ENCODE measurements at regions not wholly inside any gene's neighbourhood (a gene's known extent, or its start where the extent isn't known, plus 50 kb on each side); places are given as distances from the start of the nearest gene placed in this dataset.

DNA sequence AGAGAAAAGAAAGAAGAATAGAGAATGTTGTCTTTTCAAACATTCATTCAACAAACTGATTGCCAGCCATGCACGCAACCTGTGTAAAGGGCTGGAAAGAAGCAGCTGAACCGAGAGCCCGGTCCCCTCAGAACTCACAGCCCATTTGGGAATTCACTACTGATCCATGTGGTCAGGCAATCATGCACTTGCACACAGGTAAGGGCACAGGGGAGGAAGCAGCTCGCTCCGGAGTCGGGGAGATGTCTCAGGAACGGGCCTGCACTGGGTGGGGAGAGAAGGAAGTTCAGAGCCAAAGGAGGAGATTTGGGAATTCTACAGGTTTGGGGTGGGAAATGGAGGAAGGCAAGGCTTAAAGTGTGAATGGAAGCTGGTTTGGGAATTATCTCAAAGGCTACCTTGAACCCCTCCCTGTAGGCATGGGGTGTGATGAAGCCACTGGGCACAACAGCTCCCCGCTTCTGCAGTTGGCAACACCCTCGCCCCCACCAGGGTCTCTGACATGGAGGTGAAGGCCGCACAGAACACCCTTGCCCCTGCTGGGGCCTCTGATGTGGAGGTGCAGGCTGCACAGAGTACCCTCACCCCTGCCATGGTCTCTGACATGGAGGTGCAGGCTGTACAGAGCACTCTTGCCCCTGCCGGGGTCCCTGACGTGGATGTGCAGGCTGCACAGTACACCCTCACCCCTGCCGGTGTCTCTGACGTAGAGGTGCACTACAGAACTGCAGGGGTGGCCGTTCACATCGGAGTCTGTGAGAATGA is 194.4 kb upstream of the RNF32 start:
- no peaks in the 10 kb centered on the region for H3K79me2 ChIP-seq (ENCODE audit: insufficient read depth, low read length)
- H3K36me3 ChIP-seq (ENCODE audit: low read length) = no peaks in the 10 kb centered on the region
- no peak overlapping the region for H3K4me2 ChIP-seq (ENCODE audit: low read depth, low read length, poor library complexity, severe bottlenecking)

GRCh38 chr7:156442516-156442915 is 198.1 kb upstream of the RNF32 start:
- Histone ChIP-seq H3K79me2 (ENCODE audit: insufficient read depth, low read length) (no peaks in the 10 kb centered on the region), H3K9me2 (replicated peaks; ENCODE audit: insufficient read depth, low read length) (no peaks in the 10 kb centered on the region), H2AFZ (ENCODE audit: low read depth, low read length, severe bottlenecking) (no peak overlapping the region), H3K27ac (ENCODE audit: low read depth, low read length) (no peak overlapping the region), H3K9ac (ENCODE audit: low read length) (no peak overlapping the region), H3K27me3 (ENCODE audit: low read length) (no peaks in the 10 kb centered on the region), H3K4me3 (ENCODE audit: insufficient read depth, low read length, poor library complexity, severe bottlenecking) (no peak overlapping the region), H3K9me3 (ENCODE audit: insufficient read depth, low read length) (no peaks in the 10 kb centered on the region), H4K20me1 (ENCODE audit: low read depth, low read length) (no peaks in the 10 kb centered on the region), H3F3A (ENCODE audit: insufficient read depth) (no peaks in the 10 kb centered on the region), H3K4me2 (ENCODE audit: low read depth, low read length, poor library complexity, severe bottlenecking) (no peak overlapping the region), H3K36me3 (ENCODE audit: low read length) (no peaks in the 10 kb centered on the region)
- TF ChIP-seq EZH2phosphoT487 (conservative IDR thresholded peaks at IDR 0.05; ENCODE audit: low read length) (no peak), CTCF (IDR thresholded peaks at IDR 0.05; ENCODE audit: insufficient read depth, low read length, poor library complexity, severe bottlenecking) (no peak)

More for the DNA sequence above, 194.4 kb upstream of the RNF32 start:
- no peaks in the 10 kb centered on the region for H3K9me2 ChIP-seq (replicated peaks; ENCODE audit: insufficient read depth, low read length)
- H3K27ac ChIP-seq (ENCODE audit: low read depth, low read length) = no peak overlapping the region
- TF ChIP-seq CTCF (IDR thresholded peaks at IDR 0.05; ENCODE audit: insufficient read depth, low read length, poor library complexity, severe bottlenecking) (no peak), EZH2phosphoT487 (conservative IDR thresholded peaks at IDR 0.05; ENCODE audit: low read length) (no peak)
- no peaks in the 10 kb centered on the region for H3F3A ChIP-seq (ENCODE audit: insufficient read depth)
- H3K4me3 ChIP-seq (ENCODE audit: insufficient read depth, low read length, poor library complexity, severe bottlenecking) = no peak overlapping the region
- no peaks in the 10 kb centered on the region for H3K27me3 ChIP-seq (ENCODE audit: low read length)
- no peaks in the 10 kb centered on the region for H4K20me1 ChIP-seq (ENCODE audit: low read depth, low read length)
- H3K9me3 ChIP-seq (ENCODE audit: insufficient read depth, low read length) = no peaks in the 10 kb centered on the region
- H3K9ac ChIP-seq (ENCODE audit: low read length) = no peak overlapping the region
- H2AFZ ChIP-seq (ENCODE audit: low read depth, low read length, severe bottlenecking) = no peak overlapping the region

GRCh38 chr7:156440456-156440855 is 200.1 kb upstream of the RNF32 start:
- TF ChIP-seq EZH2phosphoT487 (conservative IDR thresholded peaks at IDR 0.05; ENCODE audit: low read length) (no peak), CTCF (IDR thresholded peaks at IDR 0.05; ENCODE audit: insufficient read depth, low read length, poor library complexity, severe bottlenecking) (no peak)
- no peak overlapping the region for H3K4me2 ChIP-seq (ENCODE audit: low read depth, low read length, poor library complexity, severe bottlenecking)
- no peaks in the 10 kb centered on the region for H4K20me1 ChIP-seq (ENCODE audit: low read depth, low read length)
- no peaks in the 10 kb centered on the region for H3K9me3 ChIP-seq (ENCODE audit: insufficient read depth, low read length)
- H2AFZ ChIP-seq (ENCODE audit: low read depth, low read length, severe bottlenecking) = no peak overlapping the region
- no peaks in the 10 kb centered on the region for H3K9me2 ChIP-seq (replicated peaks; ENCODE audit: insufficient read depth, low read length)
- no peaks in the 10 kb centered on the region for H3K27me3 ChIP-seq (ENCODE audit: low read length)
- H3K9ac ChIP-seq (ENCODE audit: low read length) = no peak overlapping the region
- no peak overlapping the region for H3K4me3 ChIP-seq (ENCODE audit: insufficient read depth, low read length, poor library complexity, severe bottlenecking)
- no peaks in the 10 kb centered on the region for H3F3A ChIP-seq (ENCODE audit: insufficient read depth)
- no peak overlapping the region for H3K27ac ChIP-seq (ENCODE audit: low read depth, low read length)
- H3K79me2 ChIP-seq (ENCODE audit: insufficient read depth, low read length) = no peaks in the 10 kb centered on the region
- H3K36me3 ChIP-seq (ENCODE audit: low read length) = no peaks in the 10 kb centered on the region
